K562 (cell line): ENCODE measurements at regions not wholly inside any gene's neighbourhood (a gene's known extent, or its start where the extent isn't known, plus 50 kb on each side); places are given as distances from the start of the nearest gene placed in this dataset.

ENCODE experiments used
- ATAC-seq: fragments of 200-7000 bp; cut with Tn5 transposase; 3 replicates; pipeline ENCODE4 v1.9.1; 2020; ENCODE audit warnings: moderate library complexity
- BruUV-seq: library from RNA; stranded (reverse); fragments of 400-500 nt; replicated peaks from 2 replicates; lab custom pipeline; 2021; lab: Mats Ljungman, UMichigan
- CTCF ChIA-PET: fragments of 300-600 bp; formaldehyde crosslinking; extraction: SDS; loops from one replicate; lab custom pipeline; 2021; ENCODE audit warnings: low intra/inter-chr PET ratio; lab: Yijun Ruan, JAX
- POLR2A ChIA-PET: fragments of 300-600, 350-650 bp; sonication (Branson Sonifier 250); formaldehyde crosslinking; extraction: SDS; loops from one replicate; lab custom pipeline; 2021; ENCODE audit warnings: antibody characterized with exemption, inconsistent platforms; lab: Yijun Ruan, JAX
- DNase-seq, 4 experiments: peaks; one replicate each; pipeline versions ENCODE4 v3.0.0 to v3.0.0-alpha.2; 2011 to 2018; ENCODE audit warnings: low spot score in 3 of 4, mixed read lengths in 3 of 4; ENCODE audit errors: extremely low read depth in 1 of 4
- FAIRE-seq: peaks from 2 replicates; lab custom pipeline; 2011; peaks lifted over from hg19 to GRCh38; lab: Jason Lieb, UNC
- H2AFZ ChIP-seq: 2 replicates; pipeline ENCODE4 v1.6.0; 2011; ENCODE audit warnings: low read depth, low read length, control low read depth, inconsistent platforms
- H3K27ac ChIP-seq: fragments of 200-600 bp; 3 replicates; pipeline ENCODE4 v1.8.0; 2011; ENCODE audit warnings: low read depth, mild to moderate bottlenecking, control low read depth, inconsistent platforms, low read length, moderate library complexity, mixed read lengths; ENCODE audit errors: extremely low read depth
- H3K27me3 ChIP-seq, 2 experiments: fragments of 300-600 bp in 1 of 2; 2 replicates in 1 of 2; 3 replicates in 1 of 2; pipeline versions ENCODE4 v1.6.0 to v1.8.0; 2011; ENCODE audit warnings: inconsistent platforms in 2 of 2, low read length in 2 of 2, mild to moderate bottlenecking in 1 of 2, mixed read lengths in 1 of 2, moderate library complexity in 1 of 2; ENCODE audit not compliant: control insufficient read depth in 2 of 2, insufficient read depth in 2 of 2
- H3K36me3 ChIP-seq: fragments of 300-600 bp; 3 replicates; pipeline ENCODE4 v1.8.0; 2011; ENCODE audit warnings: mild to moderate bottlenecking, low read length, inconsistent platforms; ENCODE audit not compliant: control insufficient read depth, insufficient read depth
- H3K4me1 ChIP-seq, 2 experiments: fragments of 200-600 bp in 1 of 2; replicated peaks in 1 of 2; 2 replicates in 1 of 2; 3 replicates in 1 of 2; pipeline versions ENCODE4 v1.5.1 to v1.8.0; 2011; ENCODE audit warnings: inconsistent platforms in 2 of 2, low read length in 2 of 2, mild to moderate bottlenecking in 1 of 2, mixed read lengths in 1 of 2, moderate library complexity in 1 of 2; ENCODE audit not compliant: control insufficient read depth in 2 of 2, insufficient read depth in 2 of 2
- H3K4me2 ChIP-seq: 2 replicates; pipeline ENCODE4 v1.6.1; 2011; ENCODE audit warnings: low read length, control low read depth, inconsistent platforms, mixed read lengths; ENCODE audit not compliant: insufficient read depth
- H3K4me3 ChIP-seq: fragments of 200-600 bp; sonication (generic), shearing (Covaris generic); 2 replicates; pipeline ENCODE4 v1.5.1; 2016; ENCODE audit warnings: control low read depth, inconsistent platforms
- H3K79me2 ChIP-seq: fragments of 200-600 bp; 3 replicates; pipeline ENCODE4 v1.8.0; 2011; ENCODE audit warnings: low read length, inconsistent platforms; ENCODE audit not compliant: control insufficient read depth, insufficient read depth
- H3K9ac ChIP-seq, 2 experiments: 2 replicates each; pipeline versions ENCODE4 v1.6.0 to v1.6.1; 2011; ENCODE audit warnings: low read depth in 2 of 2, low read length in 2 of 2, control low read depth in 1 of 2, inconsistent platforms in 1 of 2, mild to moderate bottlenecking in 1 of 2, mixed read lengths in 1 of 2; ENCODE audit not compliant: insufficient read depth in 1 of 2
- H3K9me1 ChIP-seq: one replicate; pipeline ENCODE4 v1.6.0; 2011; ENCODE audit warnings: inconsistent platforms, mild to moderate bottlenecking, low read length, moderate library complexity; ENCODE audit not compliant: control insufficient read depth, insufficient read depth
- H3K9me3 ChIP-seq: replicated peaks from 2 replicates; pipeline ENCODE4 v1.5.1; 2011; ENCODE audit warnings: low read depth, low read length, inconsistent platforms; ENCODE audit not compliant: control insufficient read depth, insufficient read depth
- H4K20me1 ChIP-seq: replicated peaks from 2 replicates; pipeline ENCODE4 v1.6.1; 2011; ENCODE audit warnings: low read length, inconsistent platforms, mixed read lengths; ENCODE audit not compliant: control insufficient read depth, insufficient read depth
- HMG20B ChIP-seq: fragments of 250-450 bp; sonication (Bioruptor Pico); IDR thresholded peaks from 2 replicates; pipeline ENCODE4 v1.5.0; 2021; ENCODE audit warnings: mild to moderate bottlenecking
- NFIX ChIP-seq: fragments of 250-450 bp; sonication (Bioruptor Pico); IDR thresholded peaks from 2 replicates; pipeline ENCODE4 v1.4.0; 2020; ENCODE audit warnings: low read depth, mild to moderate bottlenecking, moderate library complexity
- RFX7 ChIP-seq: fragments of 250-450 bp; sonication (Bioruptor Pico); IDR thresholded peaks from 2 replicates; pipeline ENCODE4 v1.5.1; 2021; ENCODE audit warnings: mild to moderate bottlenecking
- SAFB2 ChIP-seq: fragments of 200-400 bp; formaldehyde crosslinking; IDR thresholded peaks from 2 replicates; pipeline ENCODE4 v1.6.1; 2018; ENCODE audit warnings: borderline replicate concordance, low read length, low read depth, moderate library complexity; ENCODE audit not compliant: severe bottlenecking
- TCF3 ChIP-seq: sonication (generic); formaldehyde crosslinking; IDR thresholded peaks from 2 replicates; pipeline ENCODE4 v1.4.0; 2020; ENCODE audit warnings: mild to moderate bottlenecking, missing genetic modification reagents
- ZNF146 ChIP-seq: IDR thresholded peaks from one replicate; pipeline ENCODE4 v1.6.1; 2018; ENCODE audit warnings: missing compliant biosample characterization; ENCODE audit not compliant: unreplicated experiment
- ZNF175 ChIP-seq: fragments of 200-800 bp; sonication (Bioruptor generic); IDR thresholded peaks from 2 replicates; pipeline ENCODE4 v1.6.1; 2016; ENCODE audit warnings: low read depth, mild to moderate bottlenecking, missing genetic modification characterization, missing compliant biosample characterization
- ZNF184 ChIP-seq: sonication (generic); formaldehyde crosslinking; IDR thresholded peaks from 2 replicates; pipeline ENCODE4 v1.5.0; 2020; ENCODE audit warnings: missing genetic modification reagents
- ZNF282 ChIP-seq: sonication (generic); formaldehyde crosslinking; IDR thresholded peaks from 2 replicates; pipeline ENCODE4 v1.8.1; 2023; ENCODE audit warnings: missing genetic modification reagents
- ZNF316 ChIP-seq: fragments of 450-650 bp; IDR thresholded peaks from 2 replicates; pipeline ENCODE4 v1.6.1; 2016
- ZNF41 ChIP-seq: fragments of 250-450 bp; sonication (Bioruptor Pico); conservative IDR thresholded peaks from 2 replicates; pipeline ENCODE4 v1.4.0; 2020; ENCODE audit warnings: mild to moderate bottlenecking
- ZSCAN29 ChIP-seq: fragments of 450-650 bp; IDR thresholded peaks from 2 replicates; pipeline ENCODE4 v1.6.1; 2017
- WGBS: fragments of 100-300 bp; shearing (Covaris generic); methylation state at CpG from one replicate; pipeline ENCODE4 v1.1.6; 2016; ENCODE audit warnings: low coverage, mixed read lengths; ENCODE audit not compliant: insufficient coverage; ENCODE audit errors: missing lambda C conversion rate; 5-methylcytosine and 5-hydroxymethylcytosine counted together
- in situ Hi-C: fragments of 300-500 bp; cut with MboI; formaldehyde crosslinking; loops from 4 replicates; pipeline ENCODE4 v1.15.0; 2018; ENCODE audit warnings: inconsistent platforms, mixed read lengths
- intact Hi-C: fragments of 100-400 bp; cut with micrococcal nuclease; formaldehyde crosslinking; loops from 2 replicates; pipeline ENCODE4 v1.14.2; 2022
- TF ChIP-seq, protein P1 (sequence below): sonication (generic); formaldehyde crosslinking; IDR thresholded peaks from 2 replicates; pipeline ENCODE4 v1.5.0; 2020; ENCODE audit warnings: missing genetic modification reagents
- TF ChIP-seq, protein P2 (sequence below): sonication (generic); formaldehyde crosslinking; IDR thresholded peaks from 2 replicates; pipeline ENCODE4 v1.9.0; 2022; ENCODE audit warnings: mild to moderate bottlenecking, missing genetic modification reagents
- TF ChIP-seq, protein P3 (sequence below), 2 experiments: fragments of 450-650 bp in 1 of 2; sonication (generic) in 1 of 2; formaldehyde crosslinking; conservative IDR thresholded peaks; 2 replicates each; pipeline versions ENCODE4 v1.4.0 to v1.8.1; 2020 to 2022; ENCODE audit warnings: mild to moderate bottlenecking in 1 of 2, missing genetic modification reagents in 1 of 2
- TF ChIP-seq, protein P4 (sequence below): fragments of 200-400 bp; formaldehyde crosslinking; IDR thresholded peaks from 2 replicates; pipeline ENCODE4 v1.6.1; 2017; ENCODE audit warnings: mild to moderate bottlenecking, low read depth, low read length, moderate library complexity

DNA sequence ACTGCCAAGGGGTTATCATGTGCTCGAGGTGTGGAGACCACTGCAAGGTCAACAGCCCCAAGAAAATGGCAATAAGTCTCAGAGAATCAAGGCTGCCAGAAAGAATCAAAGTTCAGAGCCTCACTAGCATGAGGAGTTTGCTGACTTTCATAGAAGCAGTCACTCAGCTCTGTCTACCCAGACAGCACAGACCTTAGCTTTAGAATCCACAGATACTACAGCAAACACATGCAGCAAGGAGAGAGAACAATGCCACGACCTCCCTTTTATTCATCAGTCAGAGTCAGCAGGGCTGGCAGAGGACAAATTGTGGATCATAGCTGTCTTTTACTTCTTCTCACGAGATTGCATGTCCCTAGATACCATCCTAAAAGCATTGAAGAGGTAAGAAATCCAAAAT is 121.3 kb downstream of the MBL2 start:
- Histone ChIP-seq H3K9me1 (no peaks in the 10 kb centered on the region), H4K20me1 (no peaks in the 10 kb centered on the region), H3K4me3 (no peak overlapping the region), H3K27ac (no peak overlapping the region), H3K9me3 (no peaks in the 10 kb centered on the region; the same call in 1 of the 2 replicates), H3K4me1 (no peaks in the 10 kb centered on the region), H3K36me3 (no peaks in the 10 kb centered on the region), H3K27me3 (no peaks in the 10 kb centered on the region), H2AFZ (no peak overlapping the region), H3K9ac (no peak overlapping the region), H3K79me2 (no peaks in the 10 kb centered on the region), H3K4me2 (no peak overlapping the region)
- ChIA-PET POLR2A (no interaction called here), CTCF (no interaction called here)
- BruUV-seq, result no TSS peak
- DNase-seq, result no peak
- intact Hi-C loops, result no loop called here
- TF ChIP-seq ZSCAN29 (no peak), ZNF175 (CRISPR knock-in tag) (no peak), ZNF41 (no peak), HMG20B (CRISPR knock-in tag) (no peak), ZNF184 (CRISPR knock-in tag) (no peak), TCF3 (no peak), ZNF316 (no peak), ZNF146 (CRISPR knock-in tag) (no peak), ZNF282 (CRISPR knock-in tag) (no peak), NFIX (CRISPR knock-in tag) (no peak), SAFB2 (no peak), RFX7 (no peak)
- TF ChIP-seq, protein P1, sequence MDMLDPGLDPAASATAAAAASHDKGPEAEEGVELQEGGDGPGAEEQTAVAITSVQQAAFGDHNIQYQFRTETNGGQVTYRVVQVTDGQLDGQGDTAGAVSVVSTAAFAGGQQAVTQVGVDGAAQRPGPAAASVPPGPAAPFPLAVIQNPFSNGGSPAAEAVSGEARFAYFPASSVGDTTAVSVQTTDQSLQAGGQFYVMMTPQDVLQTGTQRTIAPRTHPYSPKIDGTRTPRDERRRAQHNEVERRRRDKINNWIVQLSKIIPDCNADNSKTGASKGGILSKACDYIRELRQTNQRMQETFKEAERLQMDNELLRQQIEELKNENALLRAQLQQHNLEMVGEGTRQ, result no peak
- TF ChIP-seq, protein P2, sequence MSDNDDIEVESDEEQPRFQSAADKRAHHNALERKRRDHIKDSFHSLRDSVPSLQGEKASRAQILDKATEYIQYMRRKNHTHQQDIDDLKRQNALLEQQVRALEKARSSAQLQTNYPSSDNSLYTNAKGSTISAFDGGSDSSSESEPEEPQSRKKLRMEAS (CRISPR knock-in tag), result no peak
- TF ChIP-seq, protein P3, sequence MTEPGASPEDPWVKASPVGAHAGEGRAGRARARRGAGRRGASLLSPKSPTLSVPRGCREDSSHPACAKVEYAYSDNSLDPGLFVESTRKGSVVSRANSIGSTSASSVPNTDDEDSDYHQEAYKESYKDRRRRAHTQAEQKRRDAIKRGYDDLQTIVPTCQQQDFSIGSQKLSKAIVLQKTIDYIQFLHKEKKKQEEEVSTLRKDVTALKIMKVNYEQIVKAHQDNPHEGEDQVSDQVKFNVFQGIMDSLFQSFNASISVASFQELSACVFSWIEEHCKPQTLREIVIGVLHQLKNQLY (CRISPR knock-in tag; conservative IDR thresholded peaks at IDR 0.05), result no peak
- TF ChIP-seq, protein P4, sequence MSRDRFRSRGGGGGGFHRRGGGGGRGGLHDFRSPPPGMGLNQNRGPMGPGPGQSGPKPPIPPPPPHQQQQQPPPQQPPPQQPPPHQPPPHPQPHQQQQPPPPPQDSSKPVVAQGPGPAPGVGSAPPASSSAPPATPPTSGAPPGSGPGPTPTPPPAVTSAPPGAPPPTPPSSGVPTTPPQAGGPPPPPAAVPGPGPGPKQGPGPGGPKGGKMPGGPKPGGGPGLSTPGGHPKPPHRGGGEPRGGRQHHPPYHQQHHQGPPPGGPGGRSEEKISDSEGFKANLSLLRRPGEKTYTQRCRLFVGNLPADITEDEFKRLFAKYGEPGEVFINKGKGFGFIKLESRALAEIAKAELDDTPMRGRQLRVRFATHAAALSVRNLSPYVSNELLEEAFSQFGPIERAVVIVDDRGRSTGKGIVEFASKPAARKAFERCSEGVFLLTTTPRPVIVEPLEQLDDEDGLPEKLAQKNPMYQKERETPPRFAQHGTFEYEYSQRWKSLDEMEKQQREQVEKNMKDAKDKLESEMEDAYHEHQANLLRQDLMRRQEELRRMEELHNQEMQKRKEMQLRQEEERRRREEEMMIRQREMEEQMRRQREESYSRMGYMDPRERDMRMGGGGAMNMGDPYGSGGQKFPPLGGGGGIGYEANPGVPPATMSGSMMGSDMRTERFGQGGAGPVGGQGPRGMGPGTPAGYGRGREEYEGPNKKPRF, result no peak
- ATAC-seq, result no peak
- 0% methylated on average over 3 of the region's 3 CpGs for WGBS
- no peak for FAIRE-seq
- in situ Hi-C loops, result no loop called here
